ENCODE measurements at regions not wholly inside any gene's neighbourhood (a gene's known extent, or its start where the extent isn't known, plus 50 kb on each side); places are given as distances from the start of the nearest gene placed in this dataset.

- H3K4me1 ChIP-seq = no peaks in the 10 kb centered on the region
- 61 to 82% (median 81%) methylated on average over 6 of the region's 6 CpGs for WGBS, 5 donors
- H3K36me3 ChIP-seq = no peaks in the 10 kb centered on the region
- intact Hi-C loops (cut with DNase I; ENCODE audit: low total_unique reads) = no loop called here
- H3K9me3 ChIP-seq = no peaks in the 10 kb centered on the region
- no peak for DNase-seq
- no peaks in the 10 kb centered on the region for H3K27me3 ChIP-seq (replicated peaks in 1 of 7)
- TF ChIP-seq POLR2A (IDR thresholded peaks at IDR 0.05) (no peak), POLR2AphosphoS5 (IDR thresholded peaks at IDR 0.05) (no peak), CTCF (IDR thresholded peaks at IDR 0.05 in 8 of 11, conservative IDR thresholded peaks at IDR 0.05 in 3 of 11) (no peak)
- no peak overlapping the region for H3K4me3 ChIP-seq
- no peak overlapping the region for H3K27ac ChIP-seq
Observed at GRCh38 chr19:28234637-28235036, 978.3 kb downstream of the UQCRFS1 start.

- WGBS, 5 donors = 75 to 80% (median 79%) methylated on average over 2 of the region's 2 CpGs
- intact Hi-C loops (cut with DNase I; ENCODE audit: low total_unique reads) = no loop called here
- Histone ChIP-seq H3K27me3 (replicated peaks in 1 of 7) (no peaks in the 10 kb centered on the region), H3K9me3 (peaks cover 0 to 6% (median 0%) of the 10 kb centered on the region in 8 donors), H3K36me3 (no peaks in the 10 kb centered on the region), H3K4me3 (no peak overlapping the region), H3K4me1 (no peaks in the 10 kb centered on the region), H3K27ac (no peak overlapping the region)
- no peak for DNase-seq
- no peak for TF ChIP-seq POLR2AphosphoS5 (IDR thresholded peaks at IDR 0.05)
- no peak for TF ChIP-seq POLR2A (IDR thresholded peaks at IDR 0.05)
- no peak for TF ChIP-seq CTCF (IDR thresholded peaks at IDR 0.05 in 8 of 11, conservative IDR thresholded peaks at IDR 0.05 in 3 of 11)
Observed at GRCh38 chr19:28228854-28229253, 984.1 kb downstream of the UQCRFS1 start.

- no peak for TF ChIP-seq CTCF (IDR thresholded peaks at IDR 0.05 in 8 of 11, conservative IDR thresholded peaks at IDR 0.05 in 3 of 11)
- TF ChIP-seq POLR2AphosphoS5 (IDR thresholded peaks at IDR 0.05) = no peak
- H3K27ac ChIP-seq = no peak overlapping the region
- H3K9me3 ChIP-seq = peaks cover 0 to 22% (median 0%) of the 10 kb centered on the region in 8 donors
- H3K36me3 ChIP-seq = no peaks in the 10 kb centered on the region
- 84 to 93% (median 89%) methylated on average over 10 of the region's 10 CpGs for WGBS, 5 donors
- DNase-seq = no peak
- H3K4me3 ChIP-seq = no peak overlapping the region
- no peaks in the 10 kb centered on the region for H3K4me1 ChIP-seq
- no peaks in the 10 kb centered on the region for H3K27me3 ChIP-seq (replicated peaks in 1 of 7)
- intact Hi-C loops (cut with DNase I; ENCODE audit: low total_unique reads) = no loop called here
Observed at GRCh38 chr19:28224441-28224840, 988.5 kb downstream of the UQCRFS1 start.

- peaks cover 0 to 4% (median 0%) of the 10 kb centered on the region in 7 donors for H3K27me3 ChIP-seq (replicated peaks in 1 of 7)
- 66 to 89% (median 79%) methylated on average over 3 of the region's 3 CpGs for WGBS, 5 donors
- no peak for DNase-seq
- H3K36me3 ChIP-seq = no peaks in the 10 kb centered on the region
- intact Hi-C loops (cut with DNase I; ENCODE audit: low total_unique reads) = no loop called here
- TF ChIP-seq POLR2A (IDR thresholded peaks at IDR 0.05) (no peak), CTCF (IDR thresholded peaks at IDR 0.05 in 8 of 11, conservative IDR thresholded peaks at IDR 0.05 in 3 of 11) (no peak), POLR2AphosphoS5 (IDR thresholded peaks at IDR 0.05) (no peak)
- H3K27ac ChIP-seq = no peak overlapping the region
- H3K4me1 ChIP-seq = no peaks in the 10 kb centered on the region
- H3K4me3 ChIP-seq = no peak overlapping the region
- H3K9me3 ChIP-seq = peaks cover 0 to 22% (median 0%) of the 10 kb centered on the region in 8 donors
Observed at GRCh38 chr19:28221736-28222135, 991.2 kb downstream of the UQCRFS1 start.

All from spleen (tissue), 11 donors.